GM19239 (cell line): ENCODE measurements at regions not wholly inside any gene's neighbourhood (a gene's known extent, or its start where the extent isn't known, plus 50 kb on each side); places are given as distances from the start of the nearest gene placed in this dataset.

Experiments used
- DNase-seq: peaks from one replicate; pipeline ENCODE4 v3.0.0; 2011; ENCODE audit warnings: low spot score; ENCODE audit not compliant: insufficient read length
- FAIRE-seq: peaks from 2 replicates; lab custom pipeline; 2011; peaks lifted over from hg19 to GRCh38; lab: Jason Lieb, UNC

- FAIRE-seq: no peak
- no peak for DNase-seq
Measured at GRCh38 chrX:97763391-97763790, 879.7 kb downstream of the RPA4 start.

DNA sequence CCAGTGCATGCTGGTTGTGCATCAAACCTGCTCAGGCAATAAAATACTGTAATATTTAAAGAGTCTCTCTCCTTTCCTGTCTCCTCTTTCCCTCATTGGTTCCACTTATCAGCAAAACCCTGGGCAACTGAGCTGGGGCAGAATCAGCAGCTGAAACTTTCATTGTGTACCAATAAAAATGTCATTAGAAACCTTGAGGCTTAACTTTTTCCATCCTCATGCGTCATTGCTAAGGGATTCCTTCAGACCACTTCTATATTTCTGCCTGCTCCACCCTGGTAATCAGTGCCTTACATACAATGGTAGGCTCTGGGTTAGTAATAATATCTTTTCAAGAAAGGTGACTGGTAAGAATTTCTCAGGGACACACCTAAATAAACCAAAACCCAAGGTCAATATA is 880.3 kb downstream of the RPA4 start:
- DNase-seq: no peak
- no peak for FAIRE-seq

DNA sequence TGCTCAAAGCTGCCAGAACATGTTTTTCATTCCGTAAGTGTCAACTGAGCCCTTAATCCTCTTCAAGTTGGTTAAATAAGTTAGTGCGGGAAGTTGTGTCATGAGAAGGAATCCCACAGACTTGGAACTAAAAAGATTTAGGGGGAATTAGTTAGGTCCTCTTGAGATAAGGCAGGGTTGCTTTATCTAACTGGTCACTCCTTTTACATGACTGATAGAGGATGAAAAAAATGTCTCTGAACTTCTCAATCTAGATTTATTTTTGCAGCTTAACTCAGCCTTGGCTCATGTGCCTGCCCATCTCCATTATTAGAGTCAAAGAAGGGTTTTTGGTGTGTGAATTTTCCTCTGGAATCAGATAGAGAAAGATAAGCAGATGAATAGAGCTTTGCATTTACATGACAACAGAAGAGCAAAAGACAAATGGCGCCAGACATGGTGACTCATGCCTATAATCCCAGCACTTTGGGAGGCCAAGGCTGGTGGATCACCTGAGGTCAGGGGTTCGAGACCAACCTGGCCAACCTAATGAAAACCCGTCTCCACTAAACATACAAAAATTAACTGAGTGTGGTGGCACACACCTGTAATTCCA is 882.9 kb downstream of the RPA4 start:
- FAIRE-seq (no peak), DNase-seq (no peak)

DNA sequence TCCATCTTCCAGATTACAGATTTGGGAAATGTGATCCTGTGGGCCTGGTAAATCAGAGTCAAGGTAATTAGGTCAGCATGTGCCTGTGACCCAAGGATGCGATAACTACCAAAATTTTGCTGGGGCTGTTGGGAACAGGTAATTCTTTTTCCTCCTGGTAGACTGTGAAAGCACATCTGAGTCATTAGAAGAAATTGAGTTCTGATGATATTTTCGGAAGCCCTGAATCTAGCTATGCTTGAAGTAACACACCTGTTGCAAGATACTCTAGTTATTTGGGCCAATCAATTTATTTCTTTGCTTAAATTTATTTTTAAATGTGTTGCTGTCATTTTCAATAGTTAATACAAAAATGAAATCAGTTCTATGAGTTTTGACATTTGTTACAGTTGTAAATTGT is 903.6 kb downstream of the RPA4 start:
- FAIRE-seq (no peak), DNase-seq (no peak)

DNA sequence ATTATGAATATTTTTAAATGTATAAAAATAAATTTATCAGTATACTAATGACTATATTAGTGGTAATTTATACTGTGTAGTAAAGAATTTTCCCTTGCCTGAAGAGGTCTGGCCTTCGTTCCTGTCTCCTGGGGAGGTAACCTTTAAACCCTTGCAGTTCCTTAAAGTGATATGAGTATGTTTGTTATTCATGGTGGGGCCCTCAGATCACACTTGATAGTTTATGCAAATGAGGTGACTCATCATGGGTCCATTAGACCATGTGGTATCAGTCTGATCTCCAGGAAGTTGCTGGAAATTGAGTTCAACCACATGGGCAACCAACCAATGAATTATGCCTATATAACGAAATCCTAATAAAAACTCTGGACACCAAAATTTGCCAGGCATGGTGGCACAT is 904.1 kb downstream of the RPA4 start:
- DNase-seq (no peak), FAIRE-seq (peak; percentile 31)

DNA sequence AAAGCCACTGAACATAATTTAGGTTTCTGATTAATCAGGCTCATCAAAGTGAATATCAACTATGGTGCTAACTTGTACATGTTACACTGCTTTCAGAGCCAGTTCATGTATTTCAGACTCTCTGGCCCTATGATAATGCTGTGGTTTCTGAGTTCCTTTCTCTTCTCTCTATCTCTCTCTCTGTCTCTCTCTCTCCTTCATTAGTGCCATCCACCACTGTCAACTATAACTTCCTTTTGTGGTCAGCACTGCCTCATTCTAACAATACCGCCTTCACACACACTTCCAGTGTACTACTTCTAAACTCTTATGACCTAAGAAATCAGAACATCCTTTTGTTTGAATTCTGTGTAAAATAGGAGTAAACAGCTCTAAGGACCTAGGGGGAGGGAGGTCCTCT is 907.1 kb downstream of the RPA4 start:
- FAIRE-seq: no peak
- no peak for DNase-seq

DNA sequence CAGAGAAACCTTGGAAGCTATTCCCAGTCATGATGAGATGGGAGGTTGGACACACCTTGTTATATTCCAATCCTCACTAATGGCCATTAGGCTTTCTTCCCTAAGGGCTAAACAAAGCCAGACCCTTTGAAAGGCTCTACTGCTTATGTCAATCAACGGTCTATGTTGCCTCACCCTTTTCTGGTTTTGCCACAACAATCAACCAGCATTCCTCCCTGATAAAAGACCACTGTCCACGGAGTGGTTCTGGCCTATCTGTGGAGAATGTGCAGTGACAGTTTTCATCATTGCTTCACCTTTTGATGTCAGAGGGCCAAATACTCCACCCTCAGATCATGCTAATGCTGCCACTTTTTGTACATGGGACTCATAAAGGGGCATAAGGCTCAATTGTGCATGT is 913.4 kb downstream of the RPA4 start:
- FAIRE-seq: no peak
- DNase-seq: no peak

DNA sequence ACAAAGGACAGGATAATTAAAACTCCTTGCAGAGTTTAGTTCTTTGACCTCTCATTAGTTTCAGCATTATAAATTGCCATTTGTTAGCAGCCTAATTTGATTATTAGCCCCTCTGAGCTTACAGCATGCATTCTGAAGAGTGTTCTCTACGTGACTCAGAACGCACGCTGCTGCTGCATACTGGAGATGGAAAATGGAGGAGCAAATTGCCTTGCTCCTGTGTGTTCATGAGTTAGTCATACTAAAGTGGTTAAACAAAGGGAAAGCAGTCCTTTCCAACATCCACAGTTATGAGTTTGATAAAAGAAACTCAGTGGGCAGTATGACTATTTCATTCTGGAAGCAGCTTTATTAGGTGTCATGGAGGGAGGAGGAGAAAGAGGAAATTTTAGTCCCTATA is 922.5 kb downstream of the RPA4 start:
- DNase-seq (no peak), FAIRE-seq (no peak)

GRCh38 chrX:97806946-97807345 is 923.2 kb downstream of the RPA4 start:
- FAIRE-seq: no peak
- DNase-seq: no peak

DNA sequence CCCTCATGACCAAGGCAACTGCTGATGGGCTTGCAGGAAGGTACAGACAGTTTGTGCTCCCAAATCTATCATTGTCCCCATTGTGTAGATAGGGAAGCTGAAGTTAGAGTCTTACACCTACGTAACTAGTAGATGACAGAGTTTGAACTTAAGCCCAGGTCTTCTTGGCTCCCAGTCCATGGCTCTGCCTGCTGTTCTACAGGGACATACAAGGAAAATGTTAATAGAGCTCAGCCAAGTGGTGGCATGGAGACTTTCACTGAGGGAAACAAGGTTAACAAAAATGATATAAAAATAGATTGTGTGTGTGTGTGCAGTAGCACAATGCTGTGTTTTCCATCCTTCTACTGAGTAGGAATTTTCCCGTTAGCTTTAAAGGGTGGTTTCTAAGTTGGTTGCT is 936.5 kb downstream of the RPA4 start:
- DNase-seq (no peak), FAIRE-seq (no peak)

- DNase-seq (no peak), FAIRE-seq (no peak)
Measured at GRCh38 chrX:97828471-97828870, 944.8 kb downstream of the RPA4 start.

DNA sequence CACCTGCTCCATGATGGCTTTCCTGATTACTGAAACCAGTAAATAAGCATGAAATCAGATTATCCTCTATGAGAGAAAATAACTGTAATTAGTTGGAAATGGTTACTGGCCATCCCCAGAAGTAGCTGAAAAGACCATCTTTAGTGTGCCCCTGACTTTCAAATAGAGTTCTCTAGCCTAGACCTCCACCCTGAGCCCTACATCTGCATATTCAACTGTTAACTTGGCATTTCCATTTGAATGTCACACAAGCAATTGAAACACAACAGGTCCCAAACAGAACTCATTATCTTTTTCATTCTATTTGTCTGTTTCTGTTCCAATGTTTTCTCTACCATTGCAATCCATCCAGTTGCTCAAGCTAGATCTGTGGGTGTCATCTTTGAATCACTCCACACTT is 952.3 kb downstream of the RPA4 start:
- FAIRE-seq (no peak), DNase-seq (no peak)

GRCh38 chrX:97841544-97842179 is 958.0 kb downstream of the RPA4 start:
- no peak for DNase-seq
- no peak for FAIRE-seq

DNA sequence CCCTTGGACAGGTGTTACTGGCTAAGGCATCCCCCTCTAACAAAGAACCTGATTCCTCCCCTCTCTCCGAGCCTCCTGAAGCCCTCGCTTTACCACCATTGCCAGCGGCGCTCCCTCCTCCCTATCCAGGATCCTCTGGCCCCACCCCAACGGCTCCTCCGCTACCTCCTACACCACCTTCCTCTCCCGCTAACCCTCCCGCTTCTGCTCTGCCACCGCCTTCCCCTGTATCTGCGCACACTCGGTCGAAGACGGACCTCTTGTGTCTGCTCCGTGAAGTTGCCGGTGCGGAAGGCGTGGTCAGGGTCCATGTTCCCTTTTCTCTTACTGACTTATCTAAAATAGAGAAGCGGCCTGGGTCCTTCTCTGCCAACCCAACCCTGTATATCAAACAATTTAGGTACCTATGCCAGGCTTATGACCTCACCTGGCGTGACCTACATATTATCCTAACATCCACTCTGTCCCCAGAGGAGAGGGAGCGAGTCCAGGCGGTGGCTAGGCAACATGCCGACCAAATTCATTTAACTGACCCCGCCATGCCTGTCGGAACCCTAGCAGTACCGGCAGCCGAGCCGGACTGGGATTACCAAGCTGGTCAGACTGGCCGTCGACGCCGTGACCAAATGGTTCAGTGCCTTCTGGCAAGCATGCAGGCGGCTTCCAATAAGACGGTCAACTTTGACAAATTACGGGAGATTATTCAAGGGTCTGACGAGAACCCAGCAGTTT is 958.9 kb downstream of the RPA4 start:
- DNase-seq (no peak), FAIRE-seq (no peak)

DNA sequence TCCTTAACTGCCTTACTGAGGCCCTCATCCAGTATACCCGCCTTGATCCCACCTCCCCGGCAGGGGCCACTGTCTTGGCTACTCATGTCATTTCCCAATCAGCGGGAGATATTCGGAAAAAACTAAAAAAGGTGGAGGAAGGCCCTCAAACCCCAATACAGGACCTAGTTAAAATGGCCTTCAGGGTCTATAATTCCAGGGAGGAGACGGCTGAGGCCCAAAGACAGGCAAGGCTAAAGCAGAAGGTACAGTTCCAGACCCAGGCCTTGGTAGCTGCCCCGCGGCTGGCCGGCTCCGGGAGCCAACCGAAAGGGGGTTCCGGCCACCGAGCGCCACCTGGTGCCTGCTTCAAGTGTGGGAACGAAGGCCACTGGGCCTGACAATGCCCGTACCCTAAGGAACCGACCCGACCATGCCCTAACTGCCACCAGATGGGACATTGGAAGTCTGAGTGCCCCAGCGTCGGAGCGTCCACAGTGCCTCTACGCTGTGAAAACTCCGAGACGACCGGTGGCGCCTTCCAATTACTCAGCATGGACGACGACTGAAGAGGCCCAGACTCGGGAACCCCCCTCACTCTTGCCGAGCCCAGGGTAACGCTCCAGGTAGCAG is 959.6 kb downstream of the RPA4 start:
- DNase-seq (no peak), FAIRE-seq (no peak)

- DNase-seq (no peak), FAIRE-seq (no peak)
Measured at GRCh38 chrX:97844161-97844560, 960.5 kb downstream of the RPA4 start.

DNA sequence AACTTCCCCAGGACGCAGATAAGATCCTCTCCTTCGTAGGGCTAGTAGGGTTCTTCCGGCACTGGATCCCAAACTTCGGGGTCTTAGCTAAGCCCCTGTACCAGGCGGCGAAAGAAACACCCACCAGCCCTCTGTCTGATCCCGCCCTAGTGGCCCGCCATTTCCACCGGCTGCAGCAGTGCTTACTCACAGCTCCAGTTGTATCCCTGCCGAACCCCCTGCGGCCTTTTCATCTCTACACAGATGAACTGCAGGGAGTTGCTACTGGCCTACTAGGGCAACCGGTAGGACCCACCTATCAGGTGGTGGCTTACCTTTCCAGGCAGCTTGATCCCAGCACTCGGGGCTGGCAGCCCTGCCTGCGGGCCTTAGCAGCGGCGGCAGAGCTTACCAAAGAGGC is 961.2 kb downstream of the RPA4 start:
- DNase-seq (no peak), FAIRE-seq (no peak)

GRCh38 chrX:97845451-97845850 is 961.7 kb downstream of the RPA4 start:
- FAIRE-seq (no peak), DNase-seq (no peak)

- FAIRE-seq: no peak
- DNase-seq: no peak
Measured at GRCh38 chrX:97846228-97846627, 962.5 kb downstream of the RPA4 start.

GRCh38 chrX:97846718-97847237 is 963.1 kb downstream of the RPA4 start:
- DNase-seq: no peak
- FAIRE-seq: no peak
